NCI-H524 (cell line): ENCODE measurements at regions not wholly inside any gene's neighbourhood (a gene's known extent, or its start where the extent isn't known, plus 50 kb on each side); places are given as distances from the start of the nearest gene placed in this dataset.
"Not testable (repeated sequence)": the region's sequence is repeated elsewhere in the genome, so short reads cannot be mapped to it uniquely, and the experiment has no call there.

Experiments
- DNase-seq, 2 experiments: peaks; one replicate each; lab custom pipeline; 2025; lab: John Stamatoyannopoulos, UW

GRCh38 chr4:170274616-170275015 lies 184.9 kb upstream of the AADAT start:
- no peak for DNase-seq

- no peak for DNase-seq
Measured at GRCh38 chr4:170272959-170273358, 183.2 kb upstream of the AADAT start.

- DNase-seq: no peak
Measured at GRCh38 chr4:170271723-170272122, 182.0 kb upstream of the AADAT start.

GRCh38 chr4:170270628-170271027 lies 180.9 kb upstream of the AADAT start:
- DNase-seq: no peak

- DNase-seq: no peak
Measured at GRCh38 chr4:170269950-170270349, 180.2 kb upstream of the AADAT start.

- peak; percentile 68 to 91 for DNase-seq
Measured at GRCh38 chr4:170259631-170260153, 169.9 kb upstream of the AADAT start.

GRCh38 chr4:170256807-170257206 lies 167.1 kb upstream of the AADAT start:
- no peak for DNase-seq

- no peak for DNase-seq
Measured at GRCh38 chr4:170248576-170248975, 158.8 kb upstream of the AADAT start.

- no peak for DNase-seq
Measured at GRCh38 chr4:170248029-170248428, 158.3 kb upstream of the AADAT start.

GRCh38 chr4:170247596-170247995 lies 157.8 kb upstream of the AADAT start:
- DNase-seq: no peak

- no peak for DNase-seq
Measured at GRCh38 chr4:170243662-170244288, 154.0 kb upstream of the AADAT start.

GRCh38 chr4:170242471-170242870 lies 152.7 kb upstream of the AADAT start:
- DNase-seq: peak in 1 of 2 experiments; percentile 6

GRCh38 chr4:170234800-170235199 lies 145.0 kb upstream of the AADAT start:
- no peak for DNase-seq

GRCh38 chr4:170231377-170231776 lies 141.6 kb upstream of the AADAT start:
- no peak for DNase-seq

GRCh38 chr4:170230242-170230641 lies 140.5 kb upstream of the AADAT start:
- DNase-seq: no peak

GRCh38 chr4:170229006-170229405 lies 139.2 kb upstream of the AADAT start:
- DNase-seq: peak in 1 of 2 experiments; percentile 28

- no peak for DNase-seq
Measured at GRCh38 chr4:170227928-170228327, 138.2 kb upstream of the AADAT start.

- no peak for DNase-seq
Measured at GRCh38 chr4:170226288-170226687, 136.5 kb upstream of the AADAT start.

GRCh38 chr4:170214731-170215130 lies 125.0 kb upstream of the AADAT start:
- no peak for DNase-seq

GRCh38 chr4:170214101-170214500 lies 124.3 kb upstream of the AADAT start:
- no peak for DNase-seq

- no peak for DNase-seq
Measured at GRCh38 chr4:170202721-170203120, 113.0 kb upstream of the AADAT start.

GRCh38 chr4:170198747-170199146 lies 109.0 kb upstream of the AADAT start:
- peak in 1 of 2 experiments; percentile 11 for DNase-seq

GRCh38 chr4:170194794-170195193 lies 105.0 kb upstream of the AADAT start:
- not testable (repeated sequence) for DNase-seq

GRCh38 chr4:170193496-170193895 lies 103.7 kb upstream of the AADAT start:
- no peak for DNase-seq
